Mucosa of rectum (tissue), 2 donors: ENCODE measurements at regions not wholly inside any gene's neighbourhood (a gene's known extent, or its start where the extent isn't known, plus 50 kb on each side); places are given as distances from the start of the nearest gene placed in this dataset.
"Not testable (repeated sequence)": the region's sequence is repeated elsewhere in the genome, so short reads cannot be mapped to it uniquely, and the experiment has no call there.

Experiments used
- H3K27ac ChIP-seq, 2 donors: one replicate each; pipeline ENCODE4 v1.7.0; 2013; ENCODE audit warnings: inconsistent platforms in 2 of 2, low read depth in 2 of 2, low read length in 2 of 2
- H3K27me3 ChIP-seq, 2 donors: one replicate each; pipeline ENCODE4 v1.7.0; 2013; ENCODE audit warnings: low read length in 2 of 2; ENCODE audit not compliant: control insufficient read depth in 2 of 2, insufficient read depth in 2 of 2
- H3K36me3 ChIP-seq, 2 donors: one replicate each; pipeline ENCODE4 v1.7.0; 2013; ENCODE audit warnings: low read length in 2 of 2; ENCODE audit not compliant: control insufficient read depth in 2 of 2, insufficient read depth in 2 of 2
- H3K4me1 ChIP-seq, 2 donors: one replicate each; pipeline ENCODE4 v1.7.0; 2013; ENCODE audit warnings: low read length in 2 of 2, mild to moderate bottlenecking in 1 of 2; ENCODE audit not compliant: control insufficient read depth in 2 of 2, insufficient read depth in 2 of 2
- H3K4me3 ChIP-seq, 2 donors: one replicate each; pipeline ENCODE4 v1.7.0; 2013; ENCODE audit warnings: low read length in 2 of 2
- H3K9ac ChIP-seq, 2 donors: one replicate each; pipeline ENCODE4 v1.7.0; 2013; ENCODE audit warnings: low read length in 2 of 2, low read depth in 1 of 2, mild to moderate bottlenecking in 1 of 2
- H3K9me3 ChIP-seq, 2 donors: one replicate each; pipeline ENCODE4 v1.7.0; 2013; ENCODE audit warnings: low read length in 2 of 2; ENCODE audit not compliant: control insufficient read depth in 2 of 2
- donor health status: healthy.
- donor health status: Normal muscosa, but diverticular disease.

DNA sequence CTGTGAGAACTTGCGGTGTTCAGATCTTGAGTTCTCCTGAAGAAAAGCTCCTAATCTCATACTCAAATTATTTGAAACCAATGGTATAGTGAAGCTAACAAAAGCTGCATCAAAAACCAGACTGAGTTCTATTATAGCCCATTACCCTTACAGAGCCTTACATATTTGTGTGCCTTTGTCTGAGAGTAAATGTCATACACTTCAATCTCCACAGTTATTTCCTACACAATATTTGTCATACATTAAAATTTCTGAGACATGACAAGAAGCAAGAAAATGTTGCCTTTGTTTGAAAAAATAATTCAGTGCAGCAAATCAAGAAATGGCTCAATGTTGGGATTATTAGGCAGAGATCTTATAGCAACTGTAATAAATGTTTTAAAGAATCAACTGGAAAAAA, 776.1 kb upstream of the MBL2 start:
- no peak overlapping the region for H3K9ac ChIP-seq
- H3K4me3 ChIP-seq, result no peak overlapping the region
- no peaks in the 10 kb centered on the region for H3K36me3 ChIP-seq
- no peaks in the 10 kb centered on the region for H3K9me3 ChIP-seq
- no peak overlapping the region for H3K27ac ChIP-seq
- H3K27me3 ChIP-seq, result no peaks in the 10 kb centered on the region
- H3K4me1 ChIP-seq, result no peaks in the 10 kb centered on the region

DNA sequence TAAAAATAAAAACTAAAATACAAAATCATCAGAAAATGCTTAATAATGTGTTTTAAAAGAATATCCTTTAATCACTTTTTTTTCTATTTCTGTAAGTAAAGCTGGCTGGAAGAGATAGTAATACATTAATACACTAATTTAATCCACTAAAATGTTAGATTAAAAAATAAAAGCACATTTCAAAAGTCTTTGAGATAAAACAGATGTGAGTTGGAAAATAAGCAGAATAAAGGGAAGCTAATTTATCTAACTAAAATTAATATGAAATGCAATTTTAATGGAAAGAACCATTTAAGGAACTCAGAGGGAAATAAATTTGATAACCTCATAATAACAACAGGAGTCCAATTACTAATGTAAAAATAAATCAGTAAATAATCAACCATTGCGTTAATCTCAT, 774.8 kb upstream of the MBL2 start:
- Histone ChIP-seq H3K4me3 (no peak overlapping the region), H3K36me3 (no peaks in the 10 kb centered on the region), H3K27me3 (no peaks in the 10 kb centered on the region), H3K9ac (no peak overlapping the region), H3K9me3 (no peaks in the 10 kb centered on the region), H3K27ac (no peak overlapping the region), H3K4me1 (no peaks in the 10 kb centered on the region)

DNA sequence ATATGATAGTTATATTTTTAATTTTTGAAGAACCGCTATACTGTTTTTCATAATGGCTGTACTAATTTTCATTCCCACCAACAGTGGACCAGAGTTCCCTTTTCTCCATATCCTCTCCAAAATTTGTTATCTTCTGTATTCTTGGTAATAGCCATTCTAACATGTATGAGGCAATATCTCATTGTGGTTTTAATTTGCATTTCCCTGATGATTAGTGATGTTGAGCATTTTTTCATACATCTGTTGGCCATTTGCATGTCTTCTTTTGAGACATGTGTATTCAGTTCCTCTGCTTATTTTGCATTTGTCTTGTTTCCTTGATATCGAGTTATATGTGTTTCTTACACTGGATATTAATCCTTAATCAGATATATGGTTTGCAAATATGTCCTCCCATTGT, 770.8 kb upstream of the MBL2 start:
- Histone ChIP-seq H3K36me3 (no peaks in the 10 kb centered on the region), H3K9me3 (no peaks in the 10 kb centered on the region), H3K27me3 (no peaks in the 10 kb centered on the region), H3K9ac (no peak overlapping the region), H3K4me3 (no peak overlapping the region), H3K27ac (no peak overlapping the region), H3K4me1 (no peaks in the 10 kb centered on the region)

DNA sequence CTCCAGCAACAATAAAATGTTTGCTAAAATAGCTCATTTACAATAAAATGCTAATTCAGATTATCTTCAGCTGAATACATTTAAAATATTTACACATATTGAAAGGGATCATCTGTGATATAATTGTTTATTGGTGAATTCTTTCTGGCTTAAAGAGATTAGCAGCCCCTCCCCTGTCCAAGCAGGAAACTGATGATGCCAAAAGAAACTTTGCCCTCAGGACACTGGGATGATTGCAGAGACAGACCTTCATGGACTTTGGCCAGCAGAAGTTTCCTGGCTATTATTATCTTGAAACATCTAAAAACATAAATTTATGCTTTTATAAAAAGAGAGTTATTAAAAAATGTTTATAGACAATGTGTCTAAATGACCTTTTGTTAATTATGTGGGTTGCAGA, 764.9 kb upstream of the MBL2 start:
- Histone ChIP-seq H3K27me3 (no peaks in the 10 kb centered on the region), H3K4me1 (no peaks in the 10 kb centered on the region), H3K36me3 (no peaks in the 10 kb centered on the region), H3K9me3 (no peaks in the 10 kb centered on the region), H3K9ac (no peak overlapping the region), H3K27ac (no peak overlapping the region), H3K4me3 (no peak overlapping the region)

DNA sequence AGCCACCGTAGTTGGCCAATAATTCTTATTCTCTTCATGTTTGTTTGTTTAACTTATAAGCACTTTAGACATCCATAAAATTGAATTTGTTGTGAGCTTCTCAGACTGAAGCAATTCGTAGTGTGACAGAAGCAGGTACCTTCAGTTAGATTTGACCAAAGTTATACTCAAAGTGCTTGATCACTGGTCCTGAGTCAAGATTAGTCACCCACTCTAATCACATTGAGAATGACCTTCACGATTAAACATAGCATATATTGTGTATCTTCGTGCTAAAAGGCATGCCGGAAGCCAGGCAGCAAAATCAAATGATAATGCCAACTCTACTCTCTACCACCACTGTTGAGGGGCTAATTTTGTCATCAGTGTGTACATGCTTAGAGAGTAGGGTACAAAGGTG, 763.7 kb upstream of the MBL2 start:
- Histone ChIP-seq H3K9me3 (no peaks in the 10 kb centered on the region), H3K27me3 (no peaks in the 10 kb centered on the region), H3K9ac (no peak overlapping the region), H3K27ac (no peak overlapping the region), H3K4me3 (no peak overlapping the region), H3K36me3 (no peaks in the 10 kb centered on the region), H3K4me1 (no peaks in the 10 kb centered on the region)

GRCh38 chr10:53534428-53534827, 761.8 kb upstream of the MBL2 start:
- Histone ChIP-seq H3K4me3 (no peak overlapping the region), H3K36me3 (no peaks in the 10 kb centered on the region), H3K27me3 (no peaks in the 10 kb centered on the region), H3K27ac (no peak overlapping the region), H3K9me3 (no peaks in the 10 kb centered on the region), H3K4me1 (no peaks in the 10 kb centered on the region), H3K9ac (no peak overlapping the region)

GRCh38 chr10:53528974-53529373, 756.4 kb upstream of the MBL2 start:
- Histone ChIP-seq H3K4me3 (no peak overlapping the region), H3K9ac (no peak overlapping the region), H3K36me3 (no peaks in the 10 kb centered on the region), H3K27me3 (no peaks in the 10 kb centered on the region), H3K4me1 (no peaks in the 10 kb centered on the region), H3K9me3 (no peaks in the 10 kb centered on the region), H3K27ac (no peak overlapping the region)

DNA sequence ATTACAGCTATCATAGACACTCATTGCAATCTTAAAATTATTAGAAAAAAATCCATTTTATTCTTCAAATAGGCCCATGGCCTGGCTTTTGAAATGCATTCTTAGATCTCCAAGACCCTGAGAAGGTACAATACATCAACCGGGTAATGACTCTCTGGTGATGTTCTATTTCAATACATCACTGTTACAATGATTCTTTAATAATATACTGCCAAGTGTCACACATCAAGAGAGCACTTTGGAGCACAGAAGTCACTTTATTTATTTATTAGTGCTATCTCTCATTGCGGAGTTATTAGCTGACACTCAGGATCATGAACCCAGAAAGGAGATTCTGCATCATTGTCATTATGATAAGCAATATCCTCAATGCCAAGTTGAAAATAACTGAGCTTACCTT, 748.5 kb upstream of the MBL2 start:
- Histone ChIP-seq H3K4me3 (no peak overlapping the region), H3K27me3 (no peaks in the 10 kb centered on the region), H3K27ac (no peak overlapping the region), H3K9me3 (no peaks in the 10 kb centered on the region), H3K36me3 (no peaks in the 10 kb centered on the region), H3K4me1 (no peaks in the 10 kb centered on the region), H3K9ac (no peak overlapping the region)

DNA sequence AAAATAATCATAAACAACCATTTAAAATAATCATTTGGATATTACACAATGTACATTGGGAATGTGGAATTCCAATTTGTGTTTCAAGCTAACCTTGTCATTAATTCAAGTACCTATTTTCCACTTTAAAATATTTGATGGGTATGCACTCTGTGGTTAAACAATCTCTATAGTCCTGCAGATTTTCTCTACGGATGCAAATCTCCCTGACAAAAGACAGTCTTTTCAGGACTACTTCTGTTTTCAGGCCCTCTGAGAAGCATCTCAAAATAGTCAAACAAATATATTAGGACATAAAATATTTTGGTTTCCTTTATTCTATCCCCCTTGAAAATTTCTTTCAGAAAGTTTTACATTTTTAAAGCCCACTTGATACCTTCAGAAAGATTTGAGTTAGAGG, 735.6 kb upstream of the MBL2 start:
- no peak overlapping the region for H3K27ac ChIP-seq
- H3K4me3 ChIP-seq, result no peak overlapping the region
- no peaks in the 10 kb centered on the region for H3K4me1 ChIP-seq
- H3K9me3 ChIP-seq, result no peaks in the 10 kb centered on the region
- H3K9ac ChIP-seq, result no peak overlapping the region
- no peaks in the 10 kb centered on the region for H3K27me3 ChIP-seq
- H3K36me3 ChIP-seq, result no peaks in the 10 kb centered on the region

- not testable (repeated sequence) for H3K27ac ChIP-seq, H3K9ac ChIP-seq, H3K27me3 ChIP-seq, H3K9me3 ChIP-seq, H3K4me3 ChIP-seq, H3K36me3 ChIP-seq, H3K4me1 ChIP-seq
Measured at GRCh38 chr10:53504492-53504891, 731.9 kb upstream of the MBL2 start.

- H3K9me3 ChIP-seq, result no peaks in the 10 kb centered on the region
- H3K4me3 ChIP-seq, result no peak overlapping the region
- H3K36me3 ChIP-seq, result no peaks in the 10 kb centered on the region
- no peak overlapping the region for H3K9ac ChIP-seq
- H3K4me1 ChIP-seq, result no peaks in the 10 kb centered on the region
- no peak overlapping the region for H3K27ac ChIP-seq
- H3K27me3 ChIP-seq, result no peaks in the 10 kb centered on the region
Measured at GRCh38 chr10:53491774-53492173, 719.2 kb upstream of the MBL2 start.
